DMS153 (cell line): ENCODE measurements at regions not wholly inside any gene's neighbourhood (a gene's known extent, or its start where the extent isn't known, plus 50 kb on each side); places are given as distances from the start of the nearest gene placed in this dataset.
"Not testable (repeated sequence)": the region's sequence is repeated elsewhere in the genome, so short reads cannot be mapped to it uniquely, and the experiment has no call there.

Experiments
- DNase-seq: peaks from one replicate; lab custom pipeline; 2025; lab: John Stamatoyannopoulos, UW

DNA sequence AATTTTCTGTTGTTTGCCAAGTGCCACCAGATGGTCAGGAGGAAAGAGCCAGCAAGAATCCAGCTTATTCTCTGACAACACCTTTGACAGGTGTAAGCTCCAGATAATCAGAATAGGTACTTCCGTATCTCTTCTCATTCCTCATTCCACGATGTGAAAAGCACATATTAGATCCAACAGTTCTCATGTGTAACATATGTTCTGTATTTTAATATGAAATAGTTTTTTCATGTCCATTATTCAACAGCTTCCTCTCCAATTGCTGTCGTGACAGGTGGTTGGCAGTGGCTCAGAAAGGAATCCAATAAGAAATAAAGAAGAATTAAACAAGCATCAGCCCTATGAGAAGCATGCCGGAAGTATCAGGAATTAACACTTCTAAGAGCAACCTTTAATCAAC lies 1624.7 kb downstream of the MRPL39 start:
- no peak for DNase-seq

- DNase-seq, result peak; percentile 69
Measured at GRCh38 chr21:23977971-23978370, 1629.3 kb downstream of the MRPL39 start.

DNA sequence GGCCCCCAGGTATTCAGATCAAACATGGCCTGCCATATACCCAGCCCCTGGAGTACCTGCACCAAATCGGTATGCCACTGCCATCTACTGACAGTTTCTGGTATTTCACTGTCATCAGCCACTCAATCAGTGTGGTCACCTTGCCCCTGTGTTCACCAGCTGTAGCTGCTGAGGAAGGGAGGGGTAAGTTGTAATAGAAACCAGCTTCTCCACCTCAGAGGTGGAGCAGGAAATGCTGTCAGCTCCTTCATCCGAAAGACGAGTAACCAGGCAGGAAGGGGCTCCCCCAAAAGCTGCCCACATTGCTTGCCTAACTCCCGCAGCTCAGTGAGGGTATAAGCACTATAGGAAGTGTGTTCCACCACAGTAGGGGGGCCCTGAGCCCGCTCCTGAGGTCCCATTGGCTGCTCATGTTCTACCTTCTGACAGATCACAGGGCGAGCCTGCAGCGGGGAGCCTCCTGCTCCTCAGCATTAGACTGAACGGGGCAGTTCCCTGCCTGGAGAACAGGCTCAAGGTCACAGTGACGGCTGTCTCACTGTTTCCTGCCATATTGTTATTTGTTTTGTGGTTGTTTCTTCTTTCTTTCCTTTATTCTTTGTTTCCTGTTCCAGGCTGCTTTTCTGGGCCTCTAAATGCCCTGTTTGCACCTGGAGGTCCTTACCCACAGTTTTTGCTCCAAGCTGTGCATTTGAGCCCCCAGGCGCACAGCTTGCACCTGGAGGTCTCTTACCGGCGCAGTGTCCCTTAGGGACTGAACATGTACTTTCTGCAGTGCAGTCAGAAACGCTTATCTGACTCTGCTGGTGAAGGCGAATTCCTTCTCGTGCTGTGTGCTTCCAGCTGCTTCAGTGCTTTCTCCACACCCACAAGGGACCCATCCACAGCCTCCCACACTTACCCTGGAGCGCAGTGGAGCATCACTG lies 1638.3 kb downstream of the MRPL39 start:
- peak; percentile 92 for DNase-seq

GRCh38 chr21:23968008-23968407 lies 1639.3 kb downstream of the MRPL39 start:
- DNase-seq, result peak; percentile 62

DNA sequence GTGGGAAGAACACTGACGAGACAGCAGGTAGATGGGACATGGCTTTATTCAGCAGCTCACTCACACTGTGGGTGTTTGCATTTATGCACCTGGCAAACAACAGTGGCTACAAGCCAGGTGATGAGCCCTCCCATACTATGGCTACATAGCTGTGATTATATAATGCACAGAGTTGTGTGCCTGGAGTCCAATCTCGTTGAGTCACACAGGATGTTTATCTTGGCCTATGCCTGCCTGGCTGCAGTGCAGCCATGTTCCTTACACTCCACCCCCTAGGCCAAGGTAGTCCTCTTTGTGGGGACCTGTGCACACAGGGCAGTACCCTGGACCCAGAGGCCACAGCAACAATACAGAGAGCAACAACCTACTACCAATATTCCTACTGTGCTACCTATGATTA lies 1643.8 kb downstream of the MRPL39 start:
- DNase-seq, result peak; percentile 87

- DNase-seq, result no peak
Measured at GRCh38 chr21:23960769-23961168, 1646.5 kb downstream of the MRPL39 start.

GRCh38 chr21:23955135-23955843 lies 1652.0 kb downstream of the MRPL39 start:
- DNase-seq, result no peak

GRCh38 chr21:23952269-23952668 lies 1655.0 kb downstream of the MRPL39 start:
- DNase-seq, result no peak

DNA sequence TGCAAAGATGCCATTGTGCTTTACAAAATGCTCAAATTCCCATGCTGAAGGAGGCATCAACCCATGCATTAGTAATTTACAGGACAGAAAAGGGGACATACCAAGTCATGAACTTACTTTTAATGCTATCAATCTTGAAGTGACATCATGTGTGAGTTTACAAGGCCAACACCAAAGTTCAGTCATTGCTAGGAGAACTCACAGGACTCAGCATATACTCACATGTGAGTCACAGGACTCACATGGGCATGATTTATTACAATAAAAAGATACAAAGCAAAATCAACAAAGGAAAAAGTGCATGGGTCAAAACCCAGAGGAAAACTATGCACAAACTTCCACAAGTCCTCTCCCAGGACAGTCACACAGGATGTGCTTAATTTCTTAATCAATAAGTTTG lies 1656.0 kb downstream of the MRPL39 start:
- DNase-seq, result no peak

GRCh38 chr21:23950344-23950743 lies 1656.9 kb downstream of the MRPL39 start:
- no peak for DNase-seq

DNA sequence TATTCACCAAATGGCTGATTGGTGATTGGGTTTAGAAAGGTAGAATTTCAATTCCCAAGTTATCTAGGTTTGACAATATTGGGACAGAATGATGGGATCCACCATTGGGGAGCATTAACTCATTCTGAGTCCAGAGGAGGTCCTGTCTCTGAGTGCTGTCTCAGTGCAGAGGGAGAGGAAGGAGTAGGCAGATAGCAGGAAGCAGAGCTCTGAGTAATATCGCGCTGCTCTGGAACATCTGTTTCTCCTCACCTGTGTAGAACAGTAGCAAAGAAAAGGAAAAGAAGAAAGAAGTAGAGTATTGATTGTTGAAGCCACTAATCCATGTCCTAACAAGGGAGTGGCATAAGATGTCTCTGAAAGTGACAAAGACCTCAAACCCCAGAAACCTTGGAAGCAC lies 1657.8 kb downstream of the MRPL39 start:
- no peak for DNase-seq

GRCh38 chr21:23939369-23940065 lies 1667.8 kb downstream of the MRPL39 start:
- no peak for DNase-seq

DNA sequence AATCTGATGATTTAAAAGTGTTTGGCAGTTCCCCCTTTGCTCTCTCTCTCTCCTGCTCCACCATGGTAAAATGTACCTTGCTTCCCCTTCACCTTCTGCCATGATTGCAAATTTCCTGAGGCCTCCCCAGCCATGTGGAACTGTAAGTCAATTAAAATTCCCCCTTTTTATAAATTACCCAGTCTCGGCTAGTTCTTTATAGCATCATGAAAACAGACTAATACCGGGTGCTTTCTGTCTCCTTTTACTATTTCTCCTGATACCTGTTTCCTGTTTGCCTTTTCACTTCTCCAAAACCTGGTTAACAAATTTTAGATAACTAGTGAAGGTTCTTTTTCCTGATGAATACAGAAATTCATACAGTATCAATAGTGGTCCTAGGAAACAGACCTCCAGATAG lies 1670.3 kb downstream of the MRPL39 start:
- DNase-seq, result no peak

GRCh38 chr21:23936224-23936623 lies 1671.1 kb downstream of the MRPL39 start:
- DNase-seq, result no peak

DNA sequence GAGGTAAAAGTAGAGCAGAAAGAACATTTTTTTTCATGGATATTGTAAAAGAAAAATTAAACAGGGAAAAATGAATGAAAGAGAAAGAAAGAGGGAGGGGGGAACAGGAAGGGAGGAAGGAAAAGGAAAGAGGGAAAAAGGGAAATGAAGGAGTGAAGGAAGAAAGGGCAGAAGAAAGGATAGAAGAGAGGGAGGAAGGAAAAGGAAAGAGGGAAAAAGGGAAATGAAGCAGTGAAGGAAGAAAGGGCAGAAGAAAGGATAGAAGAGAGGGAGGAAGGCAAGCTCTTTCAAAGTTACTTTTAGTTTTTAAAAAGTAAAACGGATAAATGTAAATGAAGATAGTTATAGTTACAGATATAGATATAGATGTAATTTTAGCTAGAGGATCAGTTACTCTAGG lies 1676.7 kb downstream of the MRPL39 start:
- no peak for DNase-seq

- not testable (repeated sequence) for DNase-seq
Measured at GRCh38 chr21:23926430-23926829, 1680.9 kb downstream of the MRPL39 start.

GRCh38 chr21:23921670-23922418 lies 1685.4 kb downstream of the MRPL39 start:
- DNase-seq, result no peak

GRCh38 chr21:23900727-23901126 lies 1706.6 kb downstream of the MRPL39 start:
- no peak for DNase-seq

- DNase-seq, result no peak
Measured at GRCh38 chr21:23899561-23899960, 1707.7 kb downstream of the MRPL39 start.

GRCh38 chr21:23890652-23891051 lies 1716.6 kb downstream of the MRPL39 start:
- DNase-seq, result no peak

GRCh38 chr21:23887725-23888306 lies 1719.5 kb downstream of the MRPL39 start:
- no peak for DNase-seq
